K562 (cell line): ENCODE measurements at regions not wholly inside any gene's neighbourhood (a gene's known extent, or its start where the extent isn't known, plus 50 kb on each side); places are given as distances from the start of the nearest gene placed in this dataset.

Experiments used
- ATAC-seq: fragments of 200-7000 bp; cut with Tn5 transposase; 3 replicates; pipeline ENCODE4 v1.9.1; 2020; ENCODE audit warnings: moderate library complexity
- BruUV-seq: library from RNA; stranded (reverse); fragments of 400-500 nt; replicated peaks from 2 replicates; lab custom pipeline; 2021; lab: Mats Ljungman, UMichigan
- CTCF ChIA-PET: fragments of 300-600 bp; formaldehyde crosslinking; extraction: SDS; loops from one replicate; lab custom pipeline; 2021; ENCODE audit warnings: low intra/inter-chr PET ratio; lab: Yijun Ruan, JAX
- POLR2A ChIA-PET: fragments of 300-600, 350-650 bp; sonication (Branson Sonifier 250); formaldehyde crosslinking; extraction: SDS; loops from one replicate; lab custom pipeline; 2021; ENCODE audit warnings: antibody characterized with exemption, inconsistent platforms; lab: Yijun Ruan, JAX
- DNase-seq, 4 experiments: peaks; one replicate each; pipeline versions ENCODE4 v3.0.0 to v3.0.0-alpha.2; 2011 to 2018; ENCODE audit warnings: low spot score in 3 of 4, mixed read lengths in 3 of 4; ENCODE audit errors: extremely low read depth in 1 of 4
- FAIRE-seq: peaks from 2 replicates; lab custom pipeline; 2011; peaks lifted over from hg19 to GRCh38; lab: Jason Lieb, UNC
- H2AFZ ChIP-seq: 2 replicates; pipeline ENCODE4 v1.6.0; 2011; ENCODE audit warnings: low read depth, low read length, control low read depth, inconsistent platforms
- H3K27ac ChIP-seq: fragments of 200-600 bp; 3 replicates; pipeline ENCODE4 v1.8.0; 2011; ENCODE audit warnings: low read depth, mild to moderate bottlenecking, control low read depth, inconsistent platforms, low read length, moderate library complexity, mixed read lengths; ENCODE audit errors: extremely low read depth
- H3K27me3 ChIP-seq, 2 experiments: fragments of 300-600 bp in 1 of 2; 2 replicates in 1 of 2; 3 replicates in 1 of 2; pipeline versions ENCODE4 v1.6.0 to v1.8.0; 2011; ENCODE audit warnings: inconsistent platforms in 2 of 2, low read length in 2 of 2, mild to moderate bottlenecking in 1 of 2, mixed read lengths in 1 of 2, moderate library complexity in 1 of 2; ENCODE audit not compliant: control insufficient read depth in 2 of 2, insufficient read depth in 2 of 2
- H3K36me3 ChIP-seq: fragments of 300-600 bp; 3 replicates; pipeline ENCODE4 v1.8.0; 2011; ENCODE audit warnings: mild to moderate bottlenecking, low read length, inconsistent platforms; ENCODE audit not compliant: control insufficient read depth, insufficient read depth
- H3K4me1 ChIP-seq, 2 experiments: fragments of 200-600 bp in 1 of 2; replicated peaks in 1 of 2; 2 replicates in 1 of 2; 3 replicates in 1 of 2; pipeline versions ENCODE4 v1.5.1 to v1.8.0; 2011; ENCODE audit warnings: inconsistent platforms in 2 of 2, low read length in 2 of 2, mild to moderate bottlenecking in 1 of 2, mixed read lengths in 1 of 2, moderate library complexity in 1 of 2; ENCODE audit not compliant: control insufficient read depth in 2 of 2, insufficient read depth in 2 of 2
- H3K4me2 ChIP-seq: 2 replicates; pipeline ENCODE4 v1.6.1; 2011; ENCODE audit warnings: low read length, control low read depth, inconsistent platforms, mixed read lengths; ENCODE audit not compliant: insufficient read depth
- H3K4me3 ChIP-seq: fragments of 200-600 bp; sonication (generic), shearing (Covaris generic); 2 replicates; pipeline ENCODE4 v1.5.1; 2016; ENCODE audit warnings: control low read depth, inconsistent platforms
- H3K79me2 ChIP-seq: fragments of 200-600 bp; 3 replicates; pipeline ENCODE4 v1.8.0; 2011; ENCODE audit warnings: low read length, inconsistent platforms; ENCODE audit not compliant: control insufficient read depth, insufficient read depth
- H3K9ac ChIP-seq, 2 experiments: 2 replicates each; pipeline versions ENCODE4 v1.6.0 to v1.6.1; 2011; ENCODE audit warnings: low read depth in 2 of 2, low read length in 2 of 2, control low read depth in 1 of 2, inconsistent platforms in 1 of 2, mild to moderate bottlenecking in 1 of 2, mixed read lengths in 1 of 2; ENCODE audit not compliant: insufficient read depth in 1 of 2
- H3K9me1 ChIP-seq: one replicate; pipeline ENCODE4 v1.6.0; 2011; ENCODE audit warnings: inconsistent platforms, mild to moderate bottlenecking, low read length, moderate library complexity; ENCODE audit not compliant: control insufficient read depth, insufficient read depth
- H3K9me3 ChIP-seq: replicated peaks from 2 replicates; pipeline ENCODE4 v1.5.1; 2011; ENCODE audit warnings: low read depth, low read length, inconsistent platforms; ENCODE audit not compliant: control insufficient read depth, insufficient read depth
- H4K20me1 ChIP-seq: replicated peaks from 2 replicates; pipeline ENCODE4 v1.6.1; 2011; ENCODE audit warnings: low read length, inconsistent platforms, mixed read lengths; ENCODE audit not compliant: control insufficient read depth, insufficient read depth
- CCNT2 ChIP-seq: IDR thresholded peaks from 2 replicates; pipeline ENCODE4 v1.6.1; 2011; ENCODE audit warnings: borderline replicate concordance, low read depth, mild to moderate bottlenecking, moderate library complexity, mixed read lengths, low read length; ENCODE audit not compliant: insufficient read length; ENCODE audit errors: extremely low read depth
- HMG20B ChIP-seq: fragments of 250-450 bp; sonication (Bioruptor Pico); IDR thresholded peaks from 2 replicates; pipeline ENCODE4 v1.5.0; 2021; ENCODE audit warnings: mild to moderate bottlenecking
- HNRNPK ChIP-seq: fragments of 200-400 bp; formaldehyde crosslinking; IDR thresholded peaks from one replicate; pipeline ENCODE4 v1.6.1; 2018; ENCODE audit warnings: mild to moderate bottlenecking, low read depth, low read length; ENCODE audit not compliant: poor library complexity, severe bottlenecking
- NEUROD1 ChIP-seq: fragments of 150-350 bp; IDR thresholded peaks from 2 replicates; pipeline ENCODE4 v1.6.1; 2014; ENCODE audit warnings: borderline replicate concordance, low read length, low read depth; ENCODE audit not compliant: partially characterized antibody
- PHB ChIP-seq: fragments of 250-450 bp; sonication (Bioruptor Pico); IDR thresholded peaks from 2 replicates; pipeline ENCODE4 v1.5.0; 2021
- PRDM10 ChIP-seq: fragments of 450-650 bp; IDR thresholded peaks from 2 replicates; pipeline ENCODE4 v1.6.1; 2018; ENCODE audit not compliant: partially characterized antibody
- TAF1 ChIP-seq: IDR thresholded peaks from 2 replicates; pipeline ENCODE4 v1.6.1; 2011; ENCODE audit warnings: mild to moderate bottlenecking, low read length, moderate library complexity; ENCODE audit not compliant: insufficient read depth, control insufficient read depth, severe bottlenecking; ENCODE audit errors: extremely low read depth
- WGBS: fragments of 100-300 bp; shearing (Covaris generic); methylation state at CpG from one replicate; pipeline ENCODE4 v1.1.6; 2016; ENCODE audit warnings: low coverage, mixed read lengths; ENCODE audit not compliant: insufficient coverage; ENCODE audit errors: missing lambda C conversion rate; 5-methylcytosine and 5-hydroxymethylcytosine counted together
- in situ Hi-C: fragments of 300-500 bp; cut with MboI; formaldehyde crosslinking; loops from 4 replicates; pipeline ENCODE4 v1.15.0; 2018; ENCODE audit warnings: inconsistent platforms, mixed read lengths
- intact Hi-C: fragments of 100-400 bp; cut with micrococcal nuclease; formaldehyde crosslinking; loops from 2 replicates; pipeline ENCODE4 v1.14.2; 2022

- TF ChIP-seq CCNT2 = no peak
- TF ChIP-seq NEUROD1 = no peak
Measured at GRCh38 chr2:103860016-103860415, 993.9 kb upstream of the POU3F3 start (continued).

- Histone ChIP-seq H3K36me3 (no peaks in the 10 kb centered on the region), H3K4me3 (no peak overlapping the region), H3K9me3 (no peaks in the 10 kb centered on the region), H3K9me1 (no peaks in the 10 kb centered on the region), H3K79me2 (no peaks in the 10 kb centered on the region), H3K27me3 (no peaks in the 10 kb centered on the region), H4K20me1 (no peaks in the 10 kb centered on the region), H2AFZ (no peak overlapping the region), H3K27ac (no peak overlapping the region), H3K4me1 (no peaks in the 10 kb centered on the region), H3K4me2 (no peak overlapping the region), H3K9ac (no peak overlapping the region)
- no peak for FAIRE-seq
- intact Hi-C loops = no loop called here
- no peak for ATAC-seq
- POLR2A ChIA-PET = no interaction called here
- no peak for DNase-seq
- WGBS = 8% methylated on average over 2 of the region's 2 CpGs
- in situ Hi-C loops = no loop called here
- BruUV-seq = no TSS peak
- no peak for TF ChIP-seq HMG20B (CRISPR knock-in tag)
- TF ChIP-seq HNRNPK = no peak
- TF ChIP-seq PHB (CRISPR knock-in tag) = no peak
- TF ChIP-seq PRDM10 = no peak
- no peak for TF ChIP-seq TAF1
- CTCF ChIA-PET = no interaction called here
Measured at GRCh38 chr2:103868396-103868795, 985.5 kb upstream of the POU3F3 start.
